Endodermal cell (in vitro differentiated cells): ENCODE measurements at regions not wholly inside any gene's neighbourhood (a gene's known extent, or its start where the extent isn't known, plus 50 kb on each side); places are given as distances from the start of the nearest gene placed in this dataset.

Experiments used
- DNase-seq: peaks from one replicate; pipeline ENCODE4 v3.0.0-alpha.2; 2017
- H3K27ac ChIP-seq: 2 replicates; pipeline ENCODE4 v1.5.1; 2013; ENCODE audit warnings: mild to moderate bottlenecking, low read depth, low read length, moderate library complexity
- H3K27me3 ChIP-seq: 2 replicates; pipeline ENCODE4 v1.6.1; 2013; ENCODE audit warnings: mild to moderate bottlenecking, low read length, moderate library complexity; ENCODE audit not compliant: insufficient read depth, control insufficient read depth, poor library complexity, severe bottlenecking
- H3K36me3 ChIP-seq: 2 replicates; pipeline ENCODE4 v1.7.0; 2013; ENCODE audit warnings: mild to moderate bottlenecking, low read length, moderate library complexity; ENCODE audit not compliant: control insufficient read depth, insufficient read depth
- H3K4me1 ChIP-seq: one replicate; pipeline ENCODE4 v1.7.0; 2013; ENCODE audit warnings: low read length; ENCODE audit not compliant: control insufficient read depth, insufficient read depth
- H3K4me3 ChIP-seq: 2 replicates; pipeline ENCODE4 v1.5.1; 2013; ENCODE audit warnings: mild to moderate bottlenecking, low read length, moderate library complexity
- H3K9ac ChIP-seq: 2 replicates; pipeline ENCODE4 v1.6.1; 2013; ENCODE audit warnings: mild to moderate bottlenecking, low read length, moderate library complexity; ENCODE audit not compliant: poor library complexity, severe bottlenecking; ENCODE audit errors: extremely low read depth
- H3K9me3 ChIP-seq: 2 replicates; pipeline ENCODE4 v1.6.1; 2013; ENCODE audit warnings: mild to moderate bottlenecking, low read length, moderate library complexity; ENCODE audit not compliant: control insufficient read depth
- H3K27ac Mint-ChIP-seq: 2 replicates; pipeline ENCODE4 v1.8.0; 2020; ENCODE audit warnings: mixed read lengths
- H3K27me3 Mint-ChIP-seq: 2 replicates; pipeline ENCODE4 v1.8.0; 2021; ENCODE audit warnings: mild to moderate bottlenecking, mixed read lengths; ENCODE audit not compliant: insufficient read depth
- H3K36me3 Mint-ChIP-seq: 2 replicates; pipeline ENCODE4 v1.8.0; 2020; ENCODE audit warnings: low read depth, mixed read lengths
- H3K4me1 Mint-ChIP-seq: 2 replicates; pipeline ENCODE4 v1.8.0; 2020; ENCODE audit warnings: mixed read lengths
- H3K4me3 Mint-ChIP-seq: 2 replicates; pipeline ENCODE4 v1.8.0; 2020; ENCODE audit warnings: mild to moderate bottlenecking, moderate library complexity, mixed read lengths
- H3K9me3 Mint-ChIP-seq: 2 replicates; pipeline ENCODE4 v1.8.0; 2020; ENCODE audit warnings: mild to moderate bottlenecking, mixed read lengths
- WGBS, 2 experiments: methylation state at CpG; one replicate each; pipeline versions ENCODE4 v1.1.5 to v1.1.7; 2013; ENCODE audit warnings: missing lambda C conversion rate in 2 of 2, mixed read lengths in 1 of 2; ENCODE audit not compliant: insufficient coverage in 1 of 2, insufficient read length in 1 of 2; 5-methylcytosine and 5-hydroxymethylcytosine counted together
- TF ChIP-seq, protein P1 (sequence below): fragments of 200-600 bp; sonication (generic); conservative IDR thresholded peaks from 2 replicates; pipeline ENCODE4 v1.5.0; 2021; ENCODE audit warnings: antibody characterized with exemption, mild to moderate bottlenecking

DNA sequence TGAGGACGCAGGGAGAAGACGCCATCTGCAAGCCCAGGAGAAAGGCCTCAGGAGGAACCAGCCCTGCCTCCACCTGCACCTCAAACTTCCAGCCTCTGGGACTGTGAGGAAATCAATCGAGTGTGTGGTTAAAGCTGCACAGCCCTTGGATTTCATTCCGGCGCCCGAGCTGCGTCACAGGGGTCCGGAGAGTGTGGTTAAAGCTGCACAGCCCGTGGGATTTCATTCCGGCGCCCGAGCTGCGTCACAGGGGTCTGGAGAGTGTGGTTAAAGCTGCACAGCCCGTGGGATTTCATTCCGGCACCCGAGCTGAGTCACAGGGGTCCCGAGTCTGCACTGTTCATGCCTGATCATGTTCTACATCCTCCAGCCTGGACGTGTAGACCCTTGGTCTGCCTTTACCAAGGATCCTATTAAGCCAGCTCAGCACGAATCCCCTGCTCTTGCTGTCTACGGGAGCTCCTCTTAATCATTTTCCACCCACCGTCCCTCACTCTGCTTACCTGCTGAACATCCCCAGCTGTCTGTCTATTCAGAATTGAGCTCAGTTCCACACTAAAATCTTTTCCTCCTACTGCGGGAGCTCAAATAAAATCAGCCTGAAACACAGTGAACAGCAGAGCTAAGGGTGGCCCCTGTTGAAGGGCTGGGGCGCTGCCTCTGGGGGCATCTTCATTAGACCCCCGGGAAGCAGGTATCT, 73.0 kb upstream of the OLFM1 start:
- Mint-ChIP-seq H3K9me3 (no peaks in the 10 kb centered on the region), H3K27ac (no peak overlapping the region), H3K36me3 (no peaks in the 10 kb centered on the region), H3K4me3 (no peak overlapping the region), H3K4me1 (no peaks in the 10 kb centered on the region), H3K27me3 (peaks cover 5% of the 10 kb centered on the region)
- WGBS, 2 experiments: 90 to 93% methylated on average over 21 to 24 of the region's 24 CpGs
- Histone ChIP-seq H3K27ac (no peak overlapping the region), H3K36me3 (no peaks in the 10 kb centered on the region), H3K27me3 (no peaks in the 10 kb centered on the region), H3K9ac (no peak overlapping the region), H3K4me3 (no peak overlapping the region), H3K9me3 (no peaks in the 10 kb centered on the region), H3K4me1 (no peaks in the 10 kb centered on the region)
- TF ChIP-seq, protein P1, sequence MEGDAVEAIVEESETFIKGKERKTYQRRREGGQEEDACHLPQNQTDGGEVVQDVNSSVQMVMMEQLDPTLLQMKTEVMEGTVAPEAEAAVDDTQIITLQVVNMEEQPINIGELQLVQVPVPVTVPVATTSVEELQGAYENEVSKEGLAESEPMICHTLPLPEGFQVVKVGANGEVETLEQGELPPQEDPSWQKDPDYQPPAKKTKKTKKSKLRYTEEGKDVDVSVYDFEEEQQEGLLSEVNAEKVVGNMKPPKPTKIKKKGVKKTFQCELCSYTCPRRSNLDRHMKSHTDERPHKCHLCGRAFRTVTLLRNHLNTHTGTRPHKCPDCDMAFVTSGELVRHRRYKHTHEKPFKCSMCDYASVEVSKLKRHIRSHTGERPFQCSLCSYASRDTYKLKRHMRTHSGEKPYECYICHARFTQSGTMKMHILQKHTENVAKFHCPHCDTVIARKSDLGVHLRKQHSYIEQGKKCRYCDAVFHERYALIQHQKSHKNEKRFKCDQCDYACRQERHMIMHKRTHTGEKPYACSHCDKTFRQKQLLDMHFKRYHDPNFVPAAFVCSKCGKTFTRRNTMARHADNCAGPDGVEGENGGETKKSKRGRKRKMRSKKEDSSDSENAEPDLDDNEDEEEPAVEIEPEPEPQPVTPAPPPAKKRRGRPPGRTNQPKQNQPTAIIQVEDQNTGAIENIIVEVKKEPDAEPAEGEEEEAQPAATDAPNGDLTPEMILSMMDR: no peak
- no peak for DNase-seq

DNA sequence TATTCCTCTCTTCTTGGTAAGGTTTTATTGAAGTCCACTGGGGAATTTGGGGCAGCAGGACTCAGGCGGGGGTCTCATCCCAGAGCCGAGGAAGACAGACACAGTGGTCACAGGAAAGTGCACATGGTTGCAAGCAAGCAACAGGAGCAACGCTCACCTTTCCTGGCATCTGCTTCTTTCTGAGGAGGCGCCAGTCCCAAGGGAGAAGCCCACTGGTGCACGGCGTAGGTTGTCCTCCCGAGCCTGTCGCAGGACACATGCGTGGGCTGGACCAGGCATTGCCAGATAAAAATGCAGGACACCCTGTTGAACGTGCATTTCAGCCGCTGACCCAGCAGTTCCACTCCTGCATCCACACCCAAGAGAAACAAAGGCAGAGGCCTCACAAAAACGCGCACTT, 72.4 kb upstream of the OLFM1 start:
- Mint-ChIP-seq H3K4me1 (no peaks in the 10 kb centered on the region), H3K4me3 (no peak overlapping the region), H3K36me3 (no peaks in the 10 kb centered on the region), H3K27me3 (peaks cover 5% of the 10 kb centered on the region), H3K9me3 (no peaks in the 10 kb centered on the region), H3K27ac (no peak overlapping the region)
- no peaks in the 10 kb centered on the region for H3K4me1 ChIP-seq
- H3K27ac ChIP-seq: no peak overlapping the region
- no peak overlapping the region for H3K9ac ChIP-seq
- H3K9me3 ChIP-seq: no peaks in the 10 kb centered on the region
- H3K36me3 ChIP-seq: no peaks in the 10 kb centered on the region
- no peak overlapping the region for H3K4me3 ChIP-seq
- TF ChIP-seq, protein P1: no peak
- DNase-seq: no peak
- 93 to 98% methylated on average over 9 to 13 of the region's 13 CpGs for WGBS, 2 experiments
- no peaks in the 10 kb centered on the region for H3K27me3 ChIP-seq

DNA sequence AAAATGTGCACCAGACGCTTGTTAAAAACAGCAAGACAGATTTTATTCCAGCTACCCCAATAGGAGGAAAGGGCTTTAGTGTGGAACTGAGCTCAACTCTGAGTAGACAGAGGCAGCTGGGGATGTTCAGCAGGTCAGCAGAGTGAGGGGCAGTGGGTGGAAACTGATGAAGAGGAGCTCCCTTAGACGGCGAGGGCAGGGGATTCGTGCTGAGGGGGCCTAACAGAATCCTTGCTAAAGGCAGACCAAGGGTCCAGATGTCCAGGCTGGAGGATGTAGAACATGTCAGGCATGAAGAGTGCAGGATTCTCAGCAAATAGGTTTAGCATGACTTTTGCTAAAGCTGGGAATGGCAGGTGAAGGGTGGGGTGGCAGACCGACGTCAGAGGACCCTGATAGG, 71.9 kb upstream of the OLFM1 start:
- H3K9ac ChIP-seq: no peak overlapping the region
- no peaks in the 10 kb centered on the region for H3K27me3 ChIP-seq
- no peak overlapping the region for H3K4me3 Mint-ChIP-seq
- no peaks in the 10 kb centered on the region for H3K9me3 Mint-ChIP-seq
- DNase-seq: no peak
- no peaks in the 10 kb centered on the region for H3K4me1 ChIP-seq
- H3K36me3 Mint-ChIP-seq: no peaks in the 10 kb centered on the region
- H3K27ac Mint-ChIP-seq: no peak overlapping the region
- H3K27me3 Mint-ChIP-seq: peaks cover 5% of the 10 kb centered on the region
- H3K9me3 ChIP-seq: no peaks in the 10 kb centered on the region
- no peak overlapping the region for H3K27ac ChIP-seq
- TF ChIP-seq, protein P1: no peak
- 91 to 92% methylated on average over 4 to 6 of the region's 6 CpGs for WGBS, 2 experiments
- no peaks in the 10 kb centered on the region for H3K36me3 ChIP-seq
- H3K4me1 Mint-ChIP-seq: no peaks in the 10 kb centered on the region
- H3K4me3 ChIP-seq: no peak overlapping the region
